ENCODE measurements at regions not wholly inside any gene's neighbourhood (a gene's known extent, or its start where the extent isn't known, plus 50 kb on each side); places are given as distances from the start of the nearest gene placed in this dataset.
A peak's percentile ranks its signal among the peaks of the same experiment; 100 is the strongest.

DNA sequence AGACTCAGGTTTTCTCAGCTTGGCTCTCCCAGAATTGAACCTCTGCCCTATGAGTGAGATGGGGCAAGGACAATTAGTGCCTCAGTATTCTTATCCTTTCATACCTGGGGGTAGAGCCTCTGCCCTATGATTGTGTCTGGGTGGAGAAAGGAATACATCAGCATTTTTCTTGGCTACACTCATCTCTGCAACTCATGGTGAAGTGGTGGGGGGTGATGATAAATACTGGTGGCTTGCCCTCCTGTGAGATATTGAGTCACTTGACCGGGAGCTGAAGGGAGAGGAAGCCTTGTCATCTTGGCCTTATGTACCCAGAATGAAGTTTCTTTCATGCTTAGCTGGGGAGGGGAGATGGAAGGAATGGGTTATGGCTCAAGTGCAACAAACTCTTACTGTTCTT is 71.3 kb upstream of the ENOX2 start:
- peak; percentile 47 for DNase-seq (ENCODE audit: low read depth, low spot score)

DNA sequence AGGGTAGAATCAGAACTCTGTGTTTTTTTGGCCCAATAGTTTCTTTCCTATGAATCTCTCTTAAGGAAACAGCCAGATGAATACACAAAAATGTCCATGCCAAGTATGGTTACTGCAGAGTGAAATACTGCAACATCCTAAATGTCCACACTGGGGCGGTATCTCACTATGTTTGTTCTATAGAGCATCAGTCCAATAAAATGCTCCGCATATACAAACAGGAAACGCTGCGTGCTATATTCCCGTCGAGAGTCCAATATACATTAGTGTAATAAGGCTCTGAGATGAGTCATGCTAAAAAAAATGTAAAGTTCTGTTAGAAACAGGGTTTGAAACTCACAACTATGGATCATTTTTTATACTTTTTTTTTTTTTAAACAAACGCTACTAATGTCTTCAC is 72.9 kb upstream of the ENOX2 start:
- peak; percentile 65 for DNase-seq (ENCODE audit: low read depth, low spot score)

DNA sequence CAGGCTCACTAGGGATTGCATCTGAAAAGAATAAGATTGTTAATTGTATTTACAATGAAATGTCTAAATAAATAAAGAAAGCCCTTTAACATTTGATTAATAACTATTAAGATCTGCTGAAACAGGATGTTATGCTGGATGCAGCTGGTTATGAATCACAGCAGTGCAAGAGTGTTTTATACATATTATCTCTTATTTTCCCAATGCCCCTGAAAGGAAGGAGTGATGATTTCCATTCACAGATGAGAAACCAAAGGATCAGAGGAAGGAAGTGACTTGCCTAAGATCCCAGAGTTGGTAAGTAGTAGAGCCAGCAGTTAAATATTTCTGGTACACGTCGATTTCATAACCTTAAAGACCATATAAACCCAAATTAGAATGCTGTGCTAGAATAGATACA is 76.3 kb upstream of the ARHGAP36 start:
- no peak for DNase-seq (ENCODE audit: low read depth, low spot score)

DNA sequence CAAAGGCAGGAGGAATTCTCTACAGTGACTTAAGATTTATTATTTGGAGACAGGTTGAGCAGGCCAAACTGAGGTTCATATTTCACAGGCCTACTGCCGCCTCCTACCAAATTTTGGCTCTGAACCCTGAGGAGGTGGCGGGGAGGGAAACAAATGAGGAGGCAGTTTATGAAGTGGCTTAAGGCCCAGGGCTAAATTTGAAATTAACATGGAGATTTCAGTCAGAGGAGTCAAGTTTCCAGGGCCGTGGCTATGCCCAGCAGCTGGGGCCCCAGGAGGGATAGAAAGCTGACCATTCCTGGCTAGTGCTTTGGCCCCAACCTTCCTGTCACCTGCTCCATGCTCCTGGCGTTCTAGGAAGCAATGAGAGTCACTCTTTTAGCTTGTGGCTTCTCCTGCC is 73.4 kb upstream of the ARHGAP36 start:
- no peak for DNase-seq (ENCODE audit: low read depth, low spot score)

DNA sequence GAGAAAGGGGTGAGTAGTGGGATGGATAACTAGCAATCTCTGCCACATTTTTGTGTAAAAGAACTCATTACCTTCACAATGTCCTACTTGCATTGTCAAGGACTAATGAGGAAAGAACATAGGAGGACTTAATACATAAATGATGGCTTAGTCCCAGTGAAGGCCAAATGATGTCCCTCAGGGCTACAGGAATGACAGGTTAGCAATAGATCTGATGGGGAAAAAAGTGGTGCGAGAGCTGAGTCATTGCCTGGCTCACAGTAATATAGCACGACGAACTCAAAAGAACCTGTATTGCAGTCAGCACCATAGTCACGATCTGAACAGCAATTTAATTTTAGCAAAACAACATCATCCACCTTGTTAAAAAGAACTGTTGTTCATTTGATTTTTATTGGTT is 70.9 kb upstream of the ARHGAP36 start:
- no peak for DNase-seq (ENCODE audit: low read depth, low spot score)

DNA sequence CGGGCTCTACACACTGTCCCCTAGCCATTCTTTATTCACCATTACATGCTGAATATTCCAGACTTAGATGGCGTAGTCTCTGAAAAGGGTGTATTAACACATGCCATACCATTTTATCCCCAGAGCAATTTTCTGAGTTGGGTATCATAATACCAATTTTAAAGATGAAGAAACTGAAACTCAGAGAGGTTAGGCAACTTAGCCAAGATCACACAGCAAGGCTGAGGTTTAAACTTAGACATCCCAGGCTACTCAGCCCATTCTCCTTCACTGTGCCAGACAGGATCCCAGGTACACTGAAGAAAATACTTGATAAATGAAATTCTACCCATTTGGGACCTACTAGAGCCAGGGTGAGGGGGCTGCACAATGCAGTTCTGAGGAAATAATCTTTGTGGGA is 67.4 kb upstream of the ARHGAP36 start:
- DNase-seq (ENCODE audit: low read depth, low spot score), result no peak

DNA sequence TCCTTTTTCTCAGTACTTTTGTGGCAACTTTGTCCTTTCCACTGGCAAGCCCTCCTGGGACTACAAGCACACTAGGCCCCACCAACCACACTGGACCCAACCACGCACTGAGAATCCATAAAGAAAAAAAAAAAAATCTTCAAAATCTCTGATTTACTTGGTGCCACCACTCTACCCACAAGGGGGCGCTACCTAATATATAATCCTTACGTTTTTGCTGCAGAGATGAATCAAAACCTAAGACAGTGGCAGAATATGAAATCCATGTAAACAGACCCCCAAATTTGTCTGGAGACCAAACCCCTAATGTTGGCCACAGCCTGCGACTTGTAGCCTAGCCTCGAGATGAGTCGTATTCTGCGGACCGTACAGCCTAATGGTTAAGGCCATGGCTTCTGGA is 63.5 kb upstream of the ARHGAP36 start:
- DNase-seq (ENCODE audit: low read depth, low spot score), result peak; percentile 32

DNA sequence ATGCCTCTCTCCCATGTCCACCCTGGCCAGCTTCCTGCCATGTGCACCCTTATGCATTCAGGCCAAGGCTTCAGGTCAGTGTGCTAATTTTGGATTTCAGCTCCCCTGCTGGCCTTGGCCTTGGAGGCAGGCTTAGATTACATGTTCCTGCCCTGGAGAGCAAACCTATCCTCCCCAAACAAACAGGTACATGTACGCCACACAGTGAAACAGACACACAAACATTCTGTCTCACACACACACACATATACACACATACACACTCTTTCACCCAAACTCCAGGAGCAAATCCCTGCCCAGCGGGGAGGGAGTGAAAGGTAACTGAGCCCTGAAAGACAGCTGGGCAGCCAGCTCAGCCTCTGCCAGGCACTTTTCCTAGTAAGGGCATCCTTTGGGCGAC is 62.7 kb upstream of the ARHGAP36 start:
- no peak for DNase-seq (ENCODE audit: low read depth, low spot score)

DNA sequence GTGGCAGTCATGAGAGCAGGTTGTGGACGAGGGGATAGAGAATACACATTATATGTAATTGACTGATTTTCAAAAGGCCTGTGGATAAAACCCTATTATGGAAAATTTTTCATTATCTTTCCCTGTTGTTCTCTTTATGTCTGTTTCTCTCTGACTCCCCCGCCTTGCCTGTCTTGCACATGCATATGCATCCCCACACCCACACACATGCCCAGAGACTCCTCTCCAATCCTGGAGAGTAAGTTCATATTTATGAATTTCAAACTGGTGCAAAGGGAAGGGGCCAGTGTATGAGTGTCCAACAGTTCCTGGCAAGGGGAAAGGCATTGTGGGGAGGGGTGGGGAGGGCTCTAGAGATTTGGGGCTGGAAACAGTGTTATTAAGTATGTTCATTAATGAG is 60.8 kb upstream of the ARHGAP36 start:
- no peak for DNase-seq (ENCODE audit: low read depth, low spot score)

DNA sequence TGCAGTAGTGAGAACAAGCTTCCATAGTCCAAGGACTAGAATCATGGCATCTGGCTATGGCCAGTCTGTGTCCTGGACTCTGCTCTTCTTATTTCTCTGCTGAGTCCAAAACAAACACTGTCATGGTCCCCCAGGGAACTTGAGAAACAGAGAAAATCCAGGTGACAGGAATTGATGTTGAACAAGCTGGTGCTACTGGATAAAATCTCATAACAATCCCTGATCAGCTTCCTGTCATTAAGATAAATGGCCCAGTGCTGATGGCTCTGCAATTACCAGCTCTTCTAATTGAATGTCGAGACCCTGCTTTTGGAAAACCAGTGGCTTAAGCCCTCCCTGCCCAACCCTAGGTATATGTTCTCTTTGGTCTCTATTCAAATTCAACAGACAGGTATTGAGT is 58.8 kb upstream of the ARHGAP36 start:
- no peak for DNase-seq (ENCODE audit: low read depth, low spot score)
